HEK293 (cell line): ENCODE measurements at regions not wholly inside any gene's neighbourhood (a gene's known extent, or its start where the extent isn't known, plus 50 kb on each side); places are given as distances from the start of the nearest gene placed in this dataset.

Source experiments
- CTCF ChIA-PET: fragments of 350-600 bp; formaldehyde crosslinking; extraction: SDS; loops from one replicate; lab custom pipeline; 2021; ENCODE audit warnings: antibody characterized with exemption; lab: Yijun Ruan, JAX
- POLR2A ChIA-PET: fragments of 300-600 bp; formaldehyde crosslinking; extraction: SDS; loops from one replicate; lab custom pipeline; 2020; ENCODE audit warnings: antibody characterized with exemption, inconsistent platforms; lab: Yijun Ruan, JAX
- H3K27ac ChIP-seq: fragments of 200-500 bp; sonication (Bioruptor generic); 2 replicates; pipeline ENCODE4 v1.5.1; 2014; ENCODE audit warnings: low read depth, low read length, control low read depth, inconsistent platforms; ENCODE audit errors: extremely low read depth
- H3K36me3 ChIP-seq, 2 experiments: fragments of 200-500 bp in 1 of 2; sonication (Bioruptor generic) in 1 of 2; 1 replicate in 1 of 2; 2 replicates in 1 of 2; pipeline ENCODE4 v1.5.1; 2014 to 2017; ENCODE audit warnings: inconsistent platforms in 2 of 2, low read length in 2 of 2; ENCODE audit not compliant: control insufficient read depth in 2 of 2, insufficient read depth in 1 of 2
- H3K4me1 ChIP-seq: fragments of 200-500 bp; sonication (Bioruptor generic); 2 replicates; pipeline ENCODE4 v1.5.1; 2014; ENCODE audit warnings: mild to moderate bottlenecking, low read length, inconsistent platforms; ENCODE audit not compliant: control insufficient read depth, insufficient read depth
- H3K4me3 ChIP-seq: 2 replicates; pipeline ENCODE4 v1.5.1; 2011; ENCODE audit warnings: low read depth, mild to moderate bottlenecking, control low read depth, low read length, moderate library complexity
- H3K9me3 ChIP-seq: fragments of 200-500 bp; sonication (Bioruptor generic); 2 replicates; pipeline ENCODE4 v1.5.1; 2014; ENCODE audit warnings: low read depth, low read length, inconsistent platforms; ENCODE audit not compliant: control insufficient read depth, insufficient read depth
- FEZF1 ChIP-seq: fragments of 450-650 bp; formaldehyde crosslinking; IDR thresholded peaks from 2 replicates; pipeline ENCODE4 v1.5.1; 2016; ENCODE audit warnings: missing biosample characterization, missing genetic modification characterization
- GFI1B ChIP-seq: fragments of 450-650 bp; formaldehyde crosslinking; IDR thresholded peaks from 2 replicates; pipeline ENCODE4 v1.5.1; 2016; ENCODE audit warnings: missing biosample characterization, missing genetic modification characterization
- GLI4 ChIP-seq: fragments of 450-650 bp; formaldehyde crosslinking; IDR thresholded peaks from 2 replicates; pipeline ENCODE4 v1.5.1; 2016; ENCODE audit warnings: missing biosample characterization, missing genetic modification characterization
- GLIS1 ChIP-seq: fragments of 450-650 bp; formaldehyde crosslinking; IDR thresholded peaks from 2 replicates; pipeline ENCODE4 v1.5.1; 2016; ENCODE audit warnings: missing biosample characterization, missing genetic modification characterization
- IKZF3 ChIP-seq: fragments of 450-650 bp; IDR thresholded peaks from 2 replicates; pipeline ENCODE4 v1.5.0; 2018; ENCODE audit warnings: missing biosample characterization, mild to moderate bottlenecking, missing genetic modification characterization, moderate library complexity
- MYNN ChIP-seq: fragments of 450-650 bp; formaldehyde crosslinking; IDR thresholded peaks from 2 replicates; pipeline ENCODE4 v1.5.1; 2016; ENCODE audit warnings: missing biosample characterization, missing genetic modification characterization, borderline replicate concordance
- REPIN1 ChIP-seq: fragments of 450-650 bp; formaldehyde crosslinking; IDR thresholded peaks from 2 replicates; pipeline ENCODE4 v1.5.1; 2017; ENCODE audit warnings: missing biosample characterization, missing genetic modification characterization, low read depth
- SALL2 ChIP-seq: fragments of 450-650 bp; formaldehyde crosslinking; IDR thresholded peaks from 2 replicates; pipeline ENCODE4 v1.5.0; 2017; ENCODE audit warnings: missing biosample characterization, mild to moderate bottlenecking, missing genetic modification characterization, borderline replicate concordance
- YY2 ChIP-seq: fragments of 450-650 bp; formaldehyde crosslinking; IDR thresholded peaks from 2 replicates; pipeline ENCODE4 v1.5.1; 2016; ENCODE audit warnings: missing biosample characterization, missing genetic modification characterization
- ZBTB48 ChIP-seq: fragments of 450-650 bp; formaldehyde crosslinking; IDR thresholded peaks from 2 replicates; pipeline ENCODE4 v1.5.1; 2016; ENCODE audit warnings: missing biosample characterization, missing genetic modification characterization
- ZEB2 ChIP-seq: fragments of 450-650 bp; formaldehyde crosslinking; IDR thresholded peaks from 2 replicates; pipeline ENCODE4 v1.5.1; 2016; ENCODE audit warnings: missing biosample characterization, missing genetic modification characterization
- ZFP69B ChIP-seq: fragments of 450-650 bp; formaldehyde crosslinking; IDR thresholded peaks from 2 replicates; pipeline ENCODE4 v1.5.1; 2016; ENCODE audit warnings: missing biosample characterization, missing genetic modification characterization
- ZNF114 ChIP-seq: fragments of 450-650 bp; formaldehyde crosslinking; IDR thresholded peaks from 2 replicates; pipeline ENCODE4 v1.5.0; 2017; ENCODE audit warnings: missing biosample characterization, missing genetic modification characterization
- ZNF146 ChIP-seq: fragments of 450-650 bp; formaldehyde crosslinking; IDR thresholded peaks from 2 replicates; pipeline ENCODE4 v1.5.1; 2016; ENCODE audit warnings: missing biosample characterization, missing genetic modification characterization
- ZNF266 ChIP-seq: fragments of 450-650 bp; formaldehyde crosslinking; IDR thresholded peaks from 2 replicates; pipeline ENCODE4 v1.5.1; 2016; ENCODE audit warnings: missing biosample characterization, missing genetic modification characterization, low read depth
- ZNF335 ChIP-seq: fragments of 450-650 bp; formaldehyde crosslinking; conservative IDR thresholded peaks from 2 replicates; pipeline ENCODE4 v1.5.1; 2016; ENCODE audit warnings: missing biosample characterization, missing genetic modification characterization
- ZNF48 ChIP-seq: fragments of 450-650 bp; formaldehyde crosslinking; IDR thresholded peaks from 2 replicates; pipeline ENCODE4 v1.5.1; 2016; ENCODE audit warnings: missing biosample characterization, missing genetic modification characterization
- ZNF670 ChIP-seq: fragments of 450-650 bp; formaldehyde crosslinking; IDR thresholded peaks from 2 replicates; pipeline ENCODE4 v1.5.1; 2016; ENCODE audit warnings: missing biosample characterization, missing genetic modification characterization, low read depth
- ZNF747 ChIP-seq: fragments of 450-650 bp; formaldehyde crosslinking; IDR thresholded peaks from 2 replicates; pipeline ENCODE4 v1.5.1; 2016; ENCODE audit warnings: missing biosample characterization, missing genetic modification characterization
- ZNF776 ChIP-seq: fragments of 450-650 bp; formaldehyde crosslinking; IDR thresholded peaks from 2 replicates; pipeline ENCODE4 v1.5.0; 2017; ENCODE audit warnings: missing biosample characterization, missing genetic modification characterization, borderline replicate concordance
- ZNF792 ChIP-seq: fragments of 450-650 bp; formaldehyde crosslinking; IDR thresholded peaks from 2 replicates; pipeline ENCODE4 v1.5.1; 2016; ENCODE audit warnings: missing biosample characterization, missing genetic modification characterization
- TF ChIP-seq, protein P1 (sequence below): fragments of 450-650 bp; formaldehyde crosslinking; IDR thresholded peaks from 2 replicates; pipeline ENCODE4 v1.5.1; 2016; ENCODE audit warnings: missing biosample characterization, missing genetic modification characterization
- TF ChIP-seq, protein P2 (sequence below): fragments of 450-650 bp; formaldehyde crosslinking; IDR thresholded peaks from 2 replicates; pipeline ENCODE4 v1.5.1; 2016; ENCODE audit warnings: missing biosample characterization, missing genetic modification characterization
- TF ChIP-seq, protein P3 (sequence below): fragments of 450-650 bp; formaldehyde crosslinking; IDR thresholded peaks from 2 replicates; pipeline ENCODE4 v1.5.1; 2016; ENCODE audit warnings: missing biosample characterization, missing genetic modification characterization
- TF ChIP-seq, protein P4 (sequence below): fragments of 450-650 bp; formaldehyde crosslinking; IDR thresholded peaks from 2 replicates; pipeline ENCODE4 v1.5.0; 2017; ENCODE audit warnings: missing biosample characterization, missing genetic modification characterization, borderline replicate concordance
- TF ChIP-seq, protein P5 (sequence below): fragments of 450-650 bp; formaldehyde crosslinking; IDR thresholded peaks from 2 replicates; pipeline ENCODE4 v1.5.1; 2016; ENCODE audit warnings: missing biosample characterization, missing genetic modification characterization

DNA sequence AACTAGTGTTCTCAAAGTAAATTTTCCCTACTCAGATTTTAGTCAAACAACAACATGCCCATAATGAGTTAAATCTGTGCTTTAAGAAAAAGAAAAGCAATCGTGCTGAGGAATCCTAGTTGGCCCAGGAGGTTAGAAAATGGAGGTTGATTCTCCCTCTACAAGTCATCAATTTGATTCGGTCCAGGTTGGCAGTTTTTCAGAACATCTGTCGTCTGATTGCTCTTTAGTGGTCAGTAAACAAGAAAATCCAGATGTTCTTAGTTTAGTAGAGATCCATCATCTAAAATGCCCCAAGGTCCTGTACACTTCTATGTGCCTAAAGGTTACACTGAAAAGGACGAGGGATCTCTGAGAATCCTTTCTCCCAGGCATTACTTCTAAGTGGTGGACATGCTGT is 659.2 kb downstream of the MTRR start (continued):
- TF ChIP-seq FEZF1 (tag by site-specific recombination) = no peak

DNA sequence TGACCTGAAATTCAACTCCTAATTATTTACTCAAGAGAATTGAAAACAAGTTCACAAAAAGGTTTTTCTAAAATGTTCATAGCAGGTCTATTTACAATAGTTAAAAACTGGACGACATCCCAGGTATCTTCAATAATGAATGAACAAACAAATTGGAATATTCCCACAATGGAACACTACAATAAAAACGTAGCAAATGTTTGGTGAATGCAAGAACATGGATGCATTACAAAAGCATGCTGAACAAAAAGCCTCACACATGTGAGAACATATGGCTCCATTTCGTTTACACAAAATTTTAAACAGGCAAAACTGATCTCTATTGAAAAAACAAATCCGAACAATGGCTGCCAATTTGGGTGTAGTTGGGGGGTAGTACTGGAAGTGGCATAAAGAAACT is 669.9 kb downstream of the MTRR start:
- POLR2A ChIA-PET = no interaction called here
- no peak for TF ChIP-seq GLIS1 (tag by site-specific recombination)
- no peak for TF ChIP-seq ZNF114 (tag by site-specific recombination)
- TF ChIP-seq, protein P1, sequence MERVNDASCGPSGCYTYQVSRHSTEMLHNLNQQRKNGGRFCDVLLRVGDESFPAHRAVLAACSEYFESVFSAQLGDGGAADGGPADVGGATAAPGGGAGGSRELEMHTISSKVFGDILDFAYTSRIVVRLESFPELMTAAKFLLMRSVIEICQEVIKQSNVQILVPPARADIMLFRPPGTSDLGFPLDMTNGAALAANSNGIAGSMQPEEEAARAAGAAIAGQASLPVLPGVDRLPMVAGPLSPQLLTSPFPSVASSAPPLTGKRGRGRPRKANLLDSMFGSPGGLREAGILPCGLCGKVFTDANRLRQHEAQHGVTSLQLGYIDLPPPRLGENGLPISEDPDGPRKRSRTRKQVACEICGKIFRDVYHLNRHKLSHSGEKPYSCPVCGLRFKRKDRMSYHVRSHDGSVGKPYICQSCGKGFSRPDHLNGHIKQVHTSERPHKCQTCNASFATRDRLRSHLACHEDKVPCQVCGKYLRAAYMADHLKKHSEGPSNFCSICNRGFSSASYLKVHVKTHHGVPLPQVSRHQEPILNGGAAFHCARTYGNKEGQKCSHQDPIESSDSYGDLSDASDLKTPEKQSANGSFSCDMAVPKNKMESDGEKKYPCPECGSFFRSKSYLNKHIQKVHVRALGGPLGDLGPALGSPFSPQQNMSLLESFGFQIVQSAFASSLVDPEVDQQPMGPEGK = no peak
- TF ChIP-seq ZNF335 (tag by site-specific recombination) = no peak
- TF ChIP-seq ZNF266 = no peak
- TF ChIP-seq, protein P2, sequence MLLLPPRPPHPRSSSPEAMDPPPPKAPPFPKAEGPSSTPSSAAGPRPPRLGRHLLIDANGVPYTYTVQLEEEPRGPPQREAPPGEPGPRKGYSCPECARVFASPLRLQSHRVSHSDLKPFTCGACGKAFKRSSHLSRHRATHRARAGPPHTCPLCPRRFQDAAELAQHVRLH (tag by site-specific recombination) = no peak
- no peak for TF ChIP-seq GFI1B (tag by site-specific recombination)
- TF ChIP-seq YY2 (tag by site-specific recombination) = no peak
- TF ChIP-seq ZEB2 (tag by site-specific recombination) = no peak
- no peak for TF ChIP-seq ZNF670 (tag by site-specific recombination)
- no peak for TF ChIP-seq IKZF3 (tag by site-specific recombination)
- no peak for TF ChIP-seq GLI4 (tag by site-specific recombination)
- TF ChIP-seq ZNF792 (tag by site-specific recombination) = no peak
- no peak for TF ChIP-seq ZFP69B (tag by site-specific recombination)
- Histone ChIP-seq H3K4me3 (no peak overlapping the region), H3K27ac (no peak overlapping the region), H3K36me3 (no peaks in the 10 kb centered on the region), H3K4me1 (no peaks in the 10 kb centered on the region), H3K9me3 (no peaks in the 10 kb centered on the region)
- CTCF ChIA-PET = no interaction called here

DNA sequence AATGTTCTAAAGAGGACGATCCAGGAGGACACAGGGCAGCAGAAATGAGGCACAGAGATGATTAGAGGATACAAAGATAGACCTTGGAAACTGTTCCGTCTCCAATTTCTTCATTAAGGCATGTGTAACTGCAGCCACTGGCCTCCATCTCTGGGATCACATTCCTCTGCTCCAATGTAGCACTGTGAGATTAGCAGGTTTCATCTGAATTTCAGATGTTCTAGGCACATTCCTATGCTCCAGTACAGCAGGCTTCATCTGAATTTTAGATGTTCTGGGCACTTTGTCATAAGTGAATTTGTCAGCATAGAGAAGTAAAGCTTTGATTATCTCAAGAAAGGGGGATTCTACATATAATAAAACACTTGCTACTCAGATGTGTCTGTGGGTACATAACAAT is 671.4 kb downstream of the MTRR start:
- no peaks in the 10 kb centered on the region for H3K4me1 ChIP-seq
- H3K36me3 ChIP-seq = no peaks in the 10 kb centered on the region
- no peak overlapping the region for H3K4me3 ChIP-seq
- H3K9me3 ChIP-seq = no peaks in the 10 kb centered on the region
- ChIA-PET CTCF (no interaction called here), POLR2A (no interaction called here)
- TF ChIP-seq MYNN (tag by site-specific recombination) (no peak), ZNF747 (tag by site-specific recombination) (no peak), REPIN1 (tag by site-specific recombination) (no peak)
- no peak overlapping the region for H3K27ac ChIP-seq

DNA sequence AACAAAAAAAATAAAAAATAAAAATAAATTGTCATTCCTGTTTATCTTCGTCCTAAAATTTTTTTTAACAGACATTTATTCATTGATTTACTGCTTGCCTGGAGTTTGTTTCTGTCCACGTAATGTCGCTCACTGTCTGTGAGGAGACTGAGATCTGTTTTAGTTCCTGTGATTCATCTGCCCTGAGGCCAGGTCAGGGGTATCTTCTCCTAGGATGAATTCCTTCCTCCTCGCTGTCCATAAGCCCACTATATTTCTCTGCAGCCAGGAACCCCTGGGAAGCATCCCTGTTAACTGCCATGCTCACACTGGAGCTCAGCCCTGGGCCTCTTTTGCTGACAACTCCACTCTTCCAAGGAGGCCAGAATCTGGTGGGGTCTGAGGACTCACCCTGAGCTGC is 682.0 kb downstream of the MTRR start:
- H3K36me3 ChIP-seq = no peaks in the 10 kb centered on the region
- no peak overlapping the region for H3K4me3 ChIP-seq
- H3K27ac ChIP-seq = no peak overlapping the region
- ChIA-PET CTCF (no interaction called here), POLR2A (no interaction called here)
- H3K4me1 ChIP-seq = no peaks in the 10 kb centered on the region
- H3K9me3 ChIP-seq = no peaks in the 10 kb centered on the region; the same call in 1 of the 2 replicates
- no peak for TF ChIP-seq ZNF146 (tag by site-specific recombination)
- TF ChIP-seq, protein P3, sequence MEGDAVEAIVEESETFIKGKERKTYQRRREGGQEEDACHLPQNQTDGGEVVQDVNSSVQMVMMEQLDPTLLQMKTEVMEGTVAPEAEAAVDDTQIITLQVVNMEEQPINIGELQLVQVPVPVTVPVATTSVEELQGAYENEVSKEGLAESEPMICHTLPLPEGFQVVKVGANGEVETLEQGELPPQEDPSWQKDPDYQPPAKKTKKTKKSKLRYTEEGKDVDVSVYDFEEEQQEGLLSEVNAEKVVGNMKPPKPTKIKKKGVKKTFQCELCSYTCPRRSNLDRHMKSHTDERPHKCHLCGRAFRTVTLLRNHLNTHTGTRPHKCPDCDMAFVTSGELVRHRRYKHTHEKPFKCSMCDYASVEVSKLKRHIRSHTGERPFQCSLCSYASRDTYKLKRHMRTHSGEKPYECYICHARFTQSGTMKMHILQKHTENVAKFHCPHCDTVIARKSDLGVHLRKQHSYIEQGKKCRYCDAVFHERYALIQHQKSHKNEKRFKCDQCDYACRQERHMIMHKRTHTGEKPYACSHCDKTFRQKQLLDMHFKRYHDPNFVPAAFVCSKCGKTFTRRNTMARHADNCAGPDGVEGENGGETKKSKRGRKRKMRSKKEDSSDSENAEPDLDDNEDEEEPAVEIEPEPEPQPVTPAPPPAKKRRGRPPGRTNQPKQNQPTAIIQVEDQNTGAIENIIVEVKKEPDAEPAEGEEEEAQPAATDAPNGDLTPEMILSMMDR = no peak
- TF ChIP-seq, protein P4, sequence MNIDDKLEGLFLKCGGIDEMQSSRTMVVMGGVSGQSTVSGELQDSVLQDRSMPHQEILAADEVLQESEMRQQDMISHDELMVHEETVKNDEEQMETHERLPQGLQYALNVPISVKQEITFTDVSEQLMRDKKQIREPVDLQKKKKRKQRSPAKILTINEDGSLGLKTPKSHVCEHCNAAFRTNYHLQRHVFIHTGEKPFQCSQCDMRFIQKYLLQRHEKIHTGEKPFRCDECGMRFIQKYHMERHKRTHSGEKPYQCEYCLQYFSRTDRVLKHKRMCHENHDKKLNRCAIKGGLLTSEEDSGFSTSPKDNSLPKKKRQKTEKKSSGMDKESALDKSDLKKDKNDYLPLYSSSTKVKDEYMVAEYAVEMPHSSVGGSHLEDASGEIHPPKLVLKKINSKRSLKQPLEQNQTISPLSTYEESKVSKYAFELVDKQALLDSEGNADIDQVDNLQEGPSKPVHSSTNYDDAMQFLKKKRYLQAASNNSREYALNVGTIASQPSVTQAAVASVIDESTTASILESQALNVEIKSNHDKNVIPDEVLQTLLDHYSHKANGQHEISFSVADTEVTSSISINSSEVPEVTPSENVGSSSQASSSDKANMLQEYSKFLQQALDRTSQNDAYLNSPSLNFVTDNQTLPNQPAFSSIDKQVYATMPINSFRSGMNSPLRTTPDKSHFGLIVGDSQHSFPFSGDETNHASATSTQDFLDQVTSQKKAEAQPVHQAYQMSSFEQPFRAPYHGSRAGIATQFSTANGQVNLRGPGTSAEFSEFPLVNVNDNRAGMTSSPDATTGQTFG = no peak
- no peak for TF ChIP-seq ZBTB48
- no peak for TF ChIP-seq SALL2 (tag by site-specific recombination)
- TF ChIP-seq ZNF776 = no peak
- no peak for TF ChIP-seq ZNF48 (tag by site-specific recombination)
- TF ChIP-seq, protein P5, sequence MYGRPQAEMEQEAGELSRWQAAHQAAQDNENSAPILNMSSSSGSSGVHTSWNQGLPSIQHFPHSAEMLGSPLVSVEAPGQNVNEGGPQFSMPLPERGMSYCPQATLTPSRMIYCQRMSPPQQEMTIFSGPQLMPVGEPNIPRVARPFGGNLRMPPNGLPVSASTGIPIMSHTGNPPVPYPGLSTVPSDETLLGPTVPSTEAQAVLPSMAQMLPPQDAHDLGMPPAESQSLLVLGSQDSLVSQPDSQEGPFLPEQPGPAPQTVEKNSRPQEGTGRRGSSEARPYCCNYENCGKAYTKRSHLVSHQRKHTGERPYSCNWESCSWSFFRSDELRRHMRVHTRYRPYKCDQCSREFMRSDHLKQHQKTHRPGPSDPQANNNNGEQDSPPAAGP (tag by site-specific recombination) = no peak
